ENCODE measurements at regions not wholly inside any gene's neighbourhood (a gene's known extent, or its start where the extent isn't known, plus 50 kb on each side); places are given as distances from the start of the nearest gene placed in this dataset.

DNA sequence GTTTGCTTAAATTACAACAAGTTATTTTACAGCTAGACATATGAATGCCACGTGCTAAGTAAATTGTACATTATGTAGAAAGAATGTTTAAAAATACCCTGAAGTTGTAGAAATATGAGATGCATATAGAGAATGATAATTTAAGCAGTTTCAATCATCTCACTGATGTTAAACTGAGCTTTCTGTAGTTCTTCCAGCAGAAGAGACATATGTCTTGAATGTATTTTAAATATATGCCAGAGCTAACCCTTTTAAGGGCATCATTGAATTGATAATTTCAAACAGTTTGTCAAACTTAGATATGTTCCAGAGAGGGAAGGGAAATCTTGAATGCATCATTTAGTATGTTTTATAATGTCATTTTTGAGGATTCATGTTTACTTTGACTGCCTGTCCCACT, 255.2 kb downstream of the MDFIC start:
- TF ChIP-seq, protein P1, sequence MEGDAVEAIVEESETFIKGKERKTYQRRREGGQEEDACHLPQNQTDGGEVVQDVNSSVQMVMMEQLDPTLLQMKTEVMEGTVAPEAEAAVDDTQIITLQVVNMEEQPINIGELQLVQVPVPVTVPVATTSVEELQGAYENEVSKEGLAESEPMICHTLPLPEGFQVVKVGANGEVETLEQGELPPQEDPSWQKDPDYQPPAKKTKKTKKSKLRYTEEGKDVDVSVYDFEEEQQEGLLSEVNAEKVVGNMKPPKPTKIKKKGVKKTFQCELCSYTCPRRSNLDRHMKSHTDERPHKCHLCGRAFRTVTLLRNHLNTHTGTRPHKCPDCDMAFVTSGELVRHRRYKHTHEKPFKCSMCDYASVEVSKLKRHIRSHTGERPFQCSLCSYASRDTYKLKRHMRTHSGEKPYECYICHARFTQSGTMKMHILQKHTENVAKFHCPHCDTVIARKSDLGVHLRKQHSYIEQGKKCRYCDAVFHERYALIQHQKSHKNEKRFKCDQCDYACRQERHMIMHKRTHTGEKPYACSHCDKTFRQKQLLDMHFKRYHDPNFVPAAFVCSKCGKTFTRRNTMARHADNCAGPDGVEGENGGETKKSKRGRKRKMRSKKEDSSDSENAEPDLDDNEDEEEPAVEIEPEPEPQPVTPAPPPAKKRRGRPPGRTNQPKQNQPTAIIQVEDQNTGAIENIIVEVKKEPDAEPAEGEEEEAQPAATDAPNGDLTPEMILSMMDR (IDR thresholded peaks at IDR 0.05; ENCODE audit: control extremely low read depth in 1 of 3, insufficient read depth in 1 of 3, low read depth in 1 of 3, low read length in 3 of 3) = no peak
- TF ChIP-seq KDM1A (IDR thresholded peaks at IDR 0.05; ENCODE audit: borderline replicate concordance, low read length) = no peak
- TF ChIP-seq, protein P2, sequence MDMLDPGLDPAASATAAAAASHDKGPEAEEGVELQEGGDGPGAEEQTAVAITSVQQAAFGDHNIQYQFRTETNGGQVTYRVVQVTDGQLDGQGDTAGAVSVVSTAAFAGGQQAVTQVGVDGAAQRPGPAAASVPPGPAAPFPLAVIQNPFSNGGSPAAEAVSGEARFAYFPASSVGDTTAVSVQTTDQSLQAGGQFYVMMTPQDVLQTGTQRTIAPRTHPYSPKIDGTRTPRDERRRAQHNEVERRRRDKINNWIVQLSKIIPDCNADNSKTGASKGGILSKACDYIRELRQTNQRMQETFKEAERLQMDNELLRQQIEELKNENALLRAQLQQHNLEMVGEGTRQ (IDR thresholded peaks at IDR 0.05; ENCODE audit: low read length) = no peak
- no peak for TF ChIP-seq SIN3A (conservative IDR thresholded peaks at IDR 0.05 in 1 of 2, IDR thresholded peaks at IDR 0.05 in 1 of 2; ENCODE audit: low read depth in 1 of 2, low read length in 2 of 2)
- no peak for TF ChIP-seq JUND (IDR thresholded peaks at IDR 0.05; ENCODE audit: low read length)
- TF ChIP-seq POLR2A (IDR thresholded peaks at IDR 0.05; ENCODE audit: control extremely low read depth in 1 of 2, low read depth in 2 of 2, low read length in 2 of 2) = no peak
- no peak for TF ChIP-seq SUZ12 (IDR thresholded peaks at IDR 0.05; ENCODE audit: low read length)
- no peak for TF ChIP-seq POLR2AphosphoS5 (IDR thresholded peaks at IDR 0.05; ENCODE audit: low read depth, low read length)
- no peak for TF ChIP-seq RNF2 (IDR thresholded peaks at IDR 0.05; ENCODE audit: borderline replicate concordance, low read depth, low read length, missing control alignments, poor library complexity, severe bottlenecking)
- TF ChIP-seq TEAD4 (IDR thresholded peaks at IDR 0.05; ENCODE audit: low read depth, low read length) = no peak
- no peak for TF ChIP-seq EP300 (IDR thresholded peaks at IDR 0.05; ENCODE audit: borderline replicate concordance in 1 of 2, low read depth in 2 of 2, low read length in 2 of 2)
- TF ChIP-seq EZH2 (IDR thresholded peaks at IDR 0.05; ENCODE audit: low read depth, low read length, severe bottlenecking) = no peak
- TF ChIP-seq RAD21 (IDR thresholded peaks at IDR 0.05 in 1 of 2, conservative IDR thresholded peaks at IDR 0.05 in 1 of 2; ENCODE audit: low read depth in 2 of 2, low read length in 2 of 2) = no peak
